CD4-positive, alpha-beta T cell treated with Interleukin-15 for 4 hours (primary cell): ENCODE measurements at regions not wholly inside any gene's neighbourhood (a gene's known extent, or its start where the extent isn't known, plus 50 kb on each side); places are given as distances from the start of the nearest gene placed in this dataset.

ENCODE experiments used
- DNase-seq: peaks from one replicate; pipeline ENCODE4 v3.0.0-alpha.2; 2020; ENCODE audit warnings: low spot score

DNA sequence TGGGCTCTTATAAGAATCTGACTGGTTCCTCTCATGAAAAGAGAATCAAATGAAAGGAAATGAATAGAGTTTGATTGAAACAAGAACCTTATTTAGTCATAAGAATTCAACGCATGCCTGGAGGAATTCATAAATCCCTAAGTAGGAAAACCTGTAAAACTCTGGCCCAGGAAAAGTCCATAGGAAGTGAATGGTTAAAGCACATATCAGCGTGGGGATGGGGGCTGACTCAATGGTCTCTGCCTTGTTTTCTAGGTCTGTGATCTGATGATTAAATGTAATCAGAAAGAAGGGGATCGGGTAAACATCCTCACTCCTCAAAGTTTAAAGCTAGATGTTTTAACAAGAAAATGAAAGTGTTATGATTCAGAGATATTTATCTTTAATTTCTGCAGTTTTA, 759.4 kb upstream of the C9orf72 start:
- no peak for DNase-seq

- DNase-seq, result no peak
These were observed 768.6 kb upstream of the C9orf72 start for GRCh38 chr9:28341913-28342312.

DNA sequence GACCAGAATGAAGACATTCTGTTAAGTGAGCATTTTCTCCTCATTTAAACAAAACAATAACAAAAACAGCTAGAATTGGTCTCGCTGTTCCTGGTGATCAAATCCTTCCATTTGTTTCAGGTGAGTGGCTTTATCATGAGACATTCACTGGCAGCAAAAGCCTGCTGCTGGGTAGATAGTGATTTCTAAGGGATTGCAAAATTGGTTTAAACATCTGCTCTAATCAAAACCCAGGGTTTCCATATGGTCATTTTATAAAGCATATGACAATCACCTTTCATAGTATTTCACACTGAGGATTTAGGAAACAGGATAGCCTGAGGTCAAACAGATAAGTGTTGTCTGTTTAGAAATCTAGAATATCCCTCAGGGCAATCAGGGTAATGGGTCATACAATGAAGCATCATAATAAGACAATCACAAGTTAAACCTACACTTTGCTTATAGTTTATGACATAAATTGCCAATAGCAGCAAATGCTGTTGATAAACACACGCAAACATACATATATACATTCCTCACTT, 769.6 kb upstream of the C9orf72 start:
- DNase-seq, result no peak

GRCh38 chr9:28363151-28363562, 789.9 kb upstream of the C9orf72 start:
- no peak for DNase-seq

GRCh38 chr9:28365020-28365640, 791.8 kb upstream of the C9orf72 start:
- DNase-seq, result no peak

- no peak for DNase-seq
These were observed 792.4 kb upstream of the C9orf72 start for GRCh38 chr9:28365728-28366127.

DNA sequence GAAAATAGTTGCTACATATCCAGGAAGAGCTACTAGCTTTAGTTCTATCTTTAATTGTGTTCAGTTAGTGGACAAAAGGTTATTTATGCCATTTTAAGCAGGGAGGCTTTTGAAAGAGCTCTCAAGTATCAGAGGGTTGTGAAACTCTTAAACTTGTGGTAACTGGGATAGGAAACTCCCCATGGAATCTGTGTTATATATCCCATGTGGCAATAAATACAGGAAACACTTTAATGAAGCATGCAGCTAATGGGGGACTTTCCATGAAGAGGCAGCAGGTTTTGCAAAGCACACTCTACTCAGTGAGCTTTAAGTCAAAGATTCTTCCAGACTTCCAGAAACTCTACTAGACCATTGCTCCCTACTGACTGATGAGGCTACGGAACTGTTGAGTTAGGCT, 805.0 kb upstream of the C9orf72 start:
- DNase-seq, result no peak

GRCh38 chr9:28379082-28379481, 805.8 kb upstream of the C9orf72 start:
- DNase-seq, result no peak

GRCh38 chr9:28389411-28389810, 816.1 kb upstream of the C9orf72 start:
- no peak for DNase-seq

GRCh38 chr9:28394774-28395173, 821.5 kb upstream of the C9orf72 start:
- DNase-seq, result no peak

DNA sequence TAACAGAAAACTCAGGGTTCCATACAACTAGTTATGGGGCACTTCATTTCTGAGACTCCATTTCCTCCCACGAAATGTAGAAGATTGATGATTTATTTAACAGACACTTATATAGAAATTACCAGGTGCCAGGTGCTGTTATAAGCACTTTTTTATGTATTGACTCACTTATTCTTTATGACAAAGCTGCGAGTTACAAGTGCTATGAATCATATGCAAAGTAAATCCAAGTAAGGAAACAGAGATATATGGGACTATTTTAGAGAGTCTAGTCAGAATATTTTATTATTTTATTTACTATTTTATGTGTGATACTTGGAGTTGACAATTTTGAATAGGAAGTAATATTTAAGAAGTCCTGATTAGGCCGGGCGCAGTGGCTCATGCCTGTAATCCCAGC, 822.8 kb upstream of the C9orf72 start:
- no peak for DNase-seq

DNA sequence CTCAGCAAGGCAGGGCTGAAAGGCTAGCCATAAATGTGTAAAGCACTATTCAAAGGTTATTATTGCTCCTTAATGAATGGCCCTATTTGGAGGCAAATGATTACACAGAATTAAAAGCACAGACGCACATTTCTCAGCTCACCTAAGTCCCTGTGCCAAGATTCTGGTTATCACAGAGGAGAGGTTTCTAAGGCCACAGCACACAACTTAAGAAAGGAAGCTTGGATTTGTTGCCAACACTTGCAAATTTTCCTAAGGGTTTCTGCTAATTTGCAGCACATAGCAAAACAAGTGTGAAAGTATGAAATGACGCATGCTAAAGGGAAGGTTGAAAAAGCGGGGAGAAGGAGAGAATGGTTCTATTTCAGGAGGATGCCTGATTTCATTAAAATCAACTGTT, 834.1 kb upstream of the C9orf72 start:
- DNase-seq, result no peak

DNA sequence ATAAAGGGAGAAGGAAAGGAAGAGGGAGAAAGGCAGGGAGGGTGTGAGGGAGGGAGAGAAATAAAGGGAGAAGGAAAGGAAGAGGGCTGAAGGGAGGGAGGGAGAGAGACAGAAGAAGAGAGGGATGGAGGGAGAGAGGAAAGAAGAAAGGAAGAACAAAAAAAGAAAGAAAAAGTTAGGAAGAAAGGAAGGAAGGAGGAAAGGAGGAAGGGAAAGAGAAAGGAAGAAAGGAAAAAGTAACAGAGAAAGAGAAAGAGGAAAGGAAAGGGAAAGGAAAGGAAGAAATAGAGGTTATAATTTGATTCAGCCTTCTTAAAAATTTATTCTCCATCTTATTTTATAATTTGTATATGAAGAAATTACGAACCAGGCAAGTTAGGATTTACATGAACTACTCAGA, 836.6 kb upstream of the C9orf72 start:
- DNase-seq, result no peak

GRCh38 chr9:28410411-28410810, 837.1 kb upstream of the C9orf72 start:
- DNase-seq, result no peak

DNA sequence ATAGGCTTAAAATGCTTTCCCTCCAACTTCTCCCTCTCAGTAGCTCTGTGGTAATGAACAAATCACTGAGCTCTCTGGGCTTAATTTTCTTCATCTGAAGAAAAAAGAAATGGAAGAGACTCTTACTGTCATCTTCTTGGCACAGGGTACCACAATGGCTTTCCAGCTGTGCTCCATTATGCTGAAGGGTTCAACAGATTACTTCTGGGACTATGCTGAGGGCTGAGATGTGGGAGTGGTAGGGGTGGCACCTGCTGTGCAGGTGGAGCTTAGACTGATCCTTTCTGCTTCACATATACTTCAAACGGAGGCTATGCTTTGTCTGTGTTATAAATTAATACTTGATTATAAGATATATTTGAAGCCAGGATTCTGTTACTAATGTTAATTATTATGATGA, 840.2 kb upstream of the C9orf72 start:
- DNase-seq, result no peak

DNA sequence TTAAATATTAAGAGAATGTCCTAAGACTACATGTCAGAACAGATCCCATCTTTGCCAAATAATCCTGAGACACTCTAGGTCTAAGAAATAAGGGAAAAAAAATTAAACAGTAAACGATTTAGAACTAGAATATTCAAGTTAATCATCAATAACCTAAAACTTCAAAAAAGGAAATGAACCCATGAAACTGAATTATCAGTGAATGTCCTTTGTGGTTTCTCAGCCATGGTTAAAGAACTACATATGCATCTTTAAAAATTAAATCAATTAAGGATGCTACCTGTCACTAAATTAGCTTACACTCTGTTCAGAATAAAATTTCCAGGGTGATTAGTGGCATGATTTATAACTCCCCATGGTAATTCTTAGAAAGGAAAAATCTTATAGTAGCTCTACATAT, 850.0 kb upstream of the C9orf72 start:
- DNase-seq, result no peak

DNA sequence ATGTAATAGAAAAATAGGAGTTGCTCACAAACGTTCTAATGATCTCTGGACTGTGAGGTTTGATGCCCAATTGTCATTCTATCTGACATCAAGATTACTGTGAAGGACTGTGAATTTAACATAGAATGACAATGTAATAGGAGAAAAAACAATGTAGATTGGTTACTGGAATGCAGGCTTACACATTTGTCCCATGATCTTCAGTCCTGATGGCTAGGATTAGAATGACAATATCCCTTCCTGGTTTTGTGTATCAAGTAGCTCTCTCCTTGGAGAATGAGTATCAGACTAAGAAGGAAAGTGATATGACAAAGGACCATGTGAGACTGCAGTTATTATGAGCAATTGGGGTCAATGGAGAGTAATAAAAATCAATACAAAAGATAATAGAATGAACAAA, 862.2 kb upstream of the C9orf72 start:
- no peak for DNase-seq

- DNase-seq, result no peak
These were observed 866.4 kb upstream of the C9orf72 start for GRCh38 chr9:28439688-28440087.

DNA sequence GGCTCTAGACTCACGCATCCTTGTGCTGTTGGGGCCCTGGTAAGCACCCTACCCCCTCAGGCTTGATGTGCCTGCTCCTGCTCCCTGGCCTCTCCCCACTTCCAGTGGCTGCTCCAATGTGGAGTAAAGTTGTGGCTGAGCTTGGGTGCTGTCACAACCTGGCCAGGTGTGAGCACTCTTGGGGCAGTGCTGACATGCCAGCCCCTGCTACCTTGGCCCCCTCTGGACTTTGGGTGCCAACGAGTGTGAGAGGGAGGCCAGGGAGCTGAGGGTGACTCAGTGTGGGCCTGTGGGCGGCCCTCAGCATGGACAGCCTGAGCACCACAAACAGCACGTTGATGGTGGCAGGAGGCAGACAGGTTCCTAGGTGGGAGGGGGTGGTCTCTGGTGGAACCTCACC, 870.2 kb upstream of the C9orf72 start:
- DNase-seq, result no peak

GRCh38 chr9:28444637-28445036, 871.4 kb upstream of the C9orf72 start:
- DNase-seq, result no peak

DNA sequence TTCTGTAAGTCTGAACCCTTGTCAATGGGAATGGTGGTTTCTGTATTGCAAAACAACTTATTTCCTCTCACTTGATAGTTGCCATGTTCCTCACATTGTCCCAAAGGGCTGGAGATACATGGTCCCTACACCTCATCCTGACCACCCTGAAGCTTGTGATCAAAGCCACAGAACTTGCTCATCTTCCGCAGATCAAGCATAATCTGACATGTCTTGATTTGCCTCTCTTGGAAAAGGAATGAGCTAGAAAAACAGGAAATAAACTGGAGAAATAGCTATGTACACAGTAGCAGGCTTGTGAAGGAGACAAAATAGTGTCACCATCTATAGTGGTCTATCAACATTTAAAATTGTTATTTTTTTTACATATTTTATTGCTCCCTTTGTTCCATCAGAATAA, 871.9 kb upstream of the C9orf72 start:
- DNase-seq, result no peak

DNA sequence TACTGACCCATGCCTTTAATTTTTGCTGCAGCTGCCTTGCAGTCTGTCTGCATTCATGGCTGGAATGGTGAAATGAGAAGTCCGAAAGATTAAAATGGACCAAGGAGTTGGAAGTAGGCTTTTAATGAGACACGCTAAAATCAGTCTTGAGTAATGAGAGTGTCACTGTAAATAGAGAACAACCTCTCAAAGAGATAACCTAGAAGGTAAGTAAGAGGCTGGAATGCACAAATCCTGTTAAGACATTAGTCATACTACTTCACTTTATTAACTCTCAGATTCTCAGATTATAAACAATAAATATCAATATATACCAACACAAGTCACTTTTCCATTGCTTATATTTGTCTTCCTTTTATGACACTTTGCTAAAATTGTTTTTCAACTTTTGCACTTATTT, 880.6 kb upstream of the C9orf72 start:
- DNase-seq, result no peak

DNA sequence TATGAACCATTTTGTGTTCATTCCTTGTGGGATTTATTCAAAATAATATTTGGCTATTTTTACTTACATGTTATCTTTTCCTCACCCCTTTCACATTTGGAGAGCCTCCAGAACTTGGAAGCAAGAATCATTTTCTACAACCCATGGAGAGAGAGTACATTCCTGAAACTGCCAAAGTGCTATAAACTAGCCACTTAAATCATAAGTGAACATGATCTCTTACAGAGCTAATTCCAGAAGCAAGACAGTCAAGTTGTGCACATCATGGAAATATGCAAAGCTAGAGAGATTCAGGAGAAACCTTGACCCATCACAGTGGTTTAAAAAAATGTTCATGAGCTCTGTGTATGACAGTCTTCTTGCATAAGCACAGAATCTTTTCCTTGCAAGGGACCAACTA, 883.6 kb upstream of the C9orf72 start:
- DNase-seq, result no peak

GRCh38 chr9:28464481-28465216, 891.4 kb upstream of the C9orf72 start:
- DNase-seq, result no peak
